ENCODE measurements at regions not wholly inside any gene's neighbourhood (a gene's known extent, or its start where the extent isn't known, plus 50 kb on each side); places are given as distances from the start of the nearest gene placed in this dataset.
"Not testable (repeated sequence)": the region's sequence is repeated elsewhere in the genome, so short reads cannot be mapped to it uniquely, and the experiment has no call there.

- DNase-seq: not testable (repeated sequence)
Measured at GRCh38 chr2:154583274-154583673, 115.2 kb upstream of the KCNJ3 start.

GRCh38 chr2:154587739-154588138 lies 110.8 kb upstream of the KCNJ3 start:
- no peak for DNase-seq

GRCh38 chr2:154588838-154589237 lies 109.7 kb upstream of the KCNJ3 start:
- DNase-seq: no peak

GRCh38 chr2:154589514-154589913 lies 109.0 kb upstream of the KCNJ3 start:
- no peak for DNase-seq

- no peak for DNase-seq
Measured at GRCh38 chr2:154591294-154591820, 107.1 kb upstream of the KCNJ3 start.

GRCh38 chr2:154599189-154599588 lies 99.3 kb upstream of the KCNJ3 start:
- no peak for DNase-seq

- no peak for DNase-seq
Measured at GRCh38 chr2:154600927-154601494, 97.5 kb upstream of the KCNJ3 start.

GRCh38 chr2:154603682-154604081 lies 94.8 kb upstream of the KCNJ3 start:
- no peak for DNase-seq

GRCh38 chr2:154608438-154608837 lies 90.1 kb upstream of the KCNJ3 start:
- DNase-seq: no peak

GRCh38 chr2:154614906-154615305 lies 83.6 kb upstream of the KCNJ3 start:
- DNase-seq: no peak

- no peak for DNase-seq
Measured at GRCh38 chr2:154616659-154617058, 81.8 kb upstream of the KCNJ3 start.

GRCh38 chr2:154620471-154620870 lies 78.0 kb upstream of the KCNJ3 start:
- no peak for DNase-seq

GRCh38 chr2:154623819-154624218 lies 74.7 kb upstream of the KCNJ3 start:
- DNase-seq: peak; percentile 49

- no peak for DNase-seq
Measured at GRCh38 chr2:154637456-154637855, 61.0 kb upstream of the KCNJ3 start.

- DNase-seq: no peak
Measured at GRCh38 chr2:154638783-154639182, 59.7 kb upstream of the KCNJ3 start.

GRCh38 chr2:154640000-154640399 lies 58.5 kb upstream of the KCNJ3 start:
- no peak for DNase-seq
